DMS114 treated with DMSO at 0.1 percent for 48 hours (cell line): ENCODE measurements at regions not wholly inside any gene's neighbourhood (a gene's known extent, or its start where the extent isn't known, plus 50 kb on each side); places are given as distances from the start of the nearest gene placed in this dataset.

Source experiments
- DNase-seq: peaks from one replicate; lab custom pipeline; 2025; ENCODE audit not compliant: unreplicated experiment; lab: John Stamatoyannopoulos, UW

DNA sequence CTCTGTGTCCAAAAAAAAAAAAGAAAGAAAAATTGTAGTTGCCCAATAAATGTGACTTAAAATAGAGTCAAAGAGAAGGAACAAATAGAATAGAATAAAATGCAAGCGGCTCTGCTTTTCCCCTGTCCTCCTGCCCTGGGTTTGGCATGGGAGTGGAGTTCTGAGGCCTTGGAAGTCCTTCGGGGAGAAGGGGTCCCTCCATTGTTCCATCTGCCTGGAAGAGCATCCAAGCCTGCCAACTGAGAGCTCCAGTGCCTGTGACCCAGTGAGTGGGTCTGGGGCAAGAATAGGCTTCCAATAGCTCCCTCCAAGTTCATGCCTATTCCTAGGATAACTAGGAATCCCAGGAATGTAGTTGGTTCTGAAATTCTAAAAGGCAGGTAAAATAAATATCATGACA, 321.4 kb downstream of the MYCN start:
- DNase-seq, result no peak

GRCh38 chr2:16261071-16261470, 320.7 kb downstream of the MYCN start:
- DNase-seq, result no peak

GRCh38 chr2:16260041-16260830, 319.9 kb downstream of the MYCN start:
- no peak for DNase-seq

GRCh38 chr2:16259010-16259409, 318.7 kb downstream of the MYCN start:
- DNase-seq, result no peak

GRCh38 chr2:16258350-16258749, 318.0 kb downstream of the MYCN start:
- no peak for DNase-seq

DNA sequence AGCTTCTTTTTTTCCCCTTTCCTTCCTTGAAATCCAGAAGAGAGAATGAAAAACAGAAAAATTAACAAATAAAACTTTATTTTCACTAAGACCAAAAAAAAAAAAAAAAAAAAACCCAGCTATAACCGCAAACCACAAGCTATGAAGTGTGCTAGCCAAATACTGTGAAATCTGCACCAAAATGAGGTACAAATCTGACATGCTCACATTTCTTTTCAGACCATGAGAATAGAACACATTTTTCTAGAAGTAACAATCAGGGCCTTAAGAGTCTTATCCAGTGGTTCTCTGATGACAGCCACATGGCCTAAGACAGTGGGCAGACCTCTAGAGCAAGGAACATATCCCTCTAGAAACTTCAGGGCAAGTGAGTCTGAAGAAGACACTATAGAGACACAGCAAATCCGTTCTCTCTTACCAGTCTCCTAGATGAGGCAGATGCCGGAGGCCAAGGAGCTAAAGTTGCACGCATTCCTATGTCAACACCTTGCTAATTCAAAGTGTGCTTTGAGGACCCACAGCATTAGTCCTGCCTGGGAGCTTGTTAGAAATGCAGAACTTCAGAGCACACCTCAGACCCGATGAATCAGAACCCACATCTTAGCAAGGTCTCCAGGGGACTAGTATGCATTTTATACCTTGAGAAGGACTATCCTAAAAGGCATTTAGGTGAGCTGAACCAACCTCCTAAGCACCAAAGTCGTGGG, 317.1 kb downstream of the MYCN start:
- no peak for DNase-seq

GRCh38 chr2:16256601-16257321, 316.4 kb downstream of the MYCN start:
- no peak for DNase-seq

- no peak for DNase-seq
Observed at GRCh38 chr2:16255120-16255519, 314.8 kb downstream of the MYCN start.

- no peak for DNase-seq
Observed at GRCh38 chr2:16254356-16254965, 314.1 kb downstream of the MYCN start.

GRCh38 chr2:16253291-16253690, 312.9 kb downstream of the MYCN start:
- DNase-seq, result no peak

DNA sequence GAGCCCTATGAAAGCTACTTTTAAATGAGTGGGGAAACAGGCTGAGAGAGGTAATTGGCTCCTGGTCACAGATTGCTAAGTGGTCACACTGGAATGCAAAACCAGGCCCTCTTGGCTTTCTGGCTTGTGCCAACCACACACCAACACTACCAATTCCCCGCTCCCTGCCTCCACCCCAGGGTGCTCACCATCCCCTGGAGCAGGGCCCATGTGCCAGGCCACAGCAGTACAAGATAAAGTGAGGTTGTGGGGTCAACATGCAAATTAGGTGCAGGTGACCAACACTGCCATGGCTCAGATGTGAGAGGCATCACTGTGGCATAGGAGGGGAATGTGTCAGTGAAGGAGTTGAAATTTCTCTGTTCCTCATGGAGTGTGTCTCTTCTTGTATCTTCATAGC, 312.5 kb downstream of the MYCN start:
- DNase-seq, result no peak

- no peak for DNase-seq
Observed at GRCh38 chr2:16252251-16252650, 311.9 kb downstream of the MYCN start.

DNA sequence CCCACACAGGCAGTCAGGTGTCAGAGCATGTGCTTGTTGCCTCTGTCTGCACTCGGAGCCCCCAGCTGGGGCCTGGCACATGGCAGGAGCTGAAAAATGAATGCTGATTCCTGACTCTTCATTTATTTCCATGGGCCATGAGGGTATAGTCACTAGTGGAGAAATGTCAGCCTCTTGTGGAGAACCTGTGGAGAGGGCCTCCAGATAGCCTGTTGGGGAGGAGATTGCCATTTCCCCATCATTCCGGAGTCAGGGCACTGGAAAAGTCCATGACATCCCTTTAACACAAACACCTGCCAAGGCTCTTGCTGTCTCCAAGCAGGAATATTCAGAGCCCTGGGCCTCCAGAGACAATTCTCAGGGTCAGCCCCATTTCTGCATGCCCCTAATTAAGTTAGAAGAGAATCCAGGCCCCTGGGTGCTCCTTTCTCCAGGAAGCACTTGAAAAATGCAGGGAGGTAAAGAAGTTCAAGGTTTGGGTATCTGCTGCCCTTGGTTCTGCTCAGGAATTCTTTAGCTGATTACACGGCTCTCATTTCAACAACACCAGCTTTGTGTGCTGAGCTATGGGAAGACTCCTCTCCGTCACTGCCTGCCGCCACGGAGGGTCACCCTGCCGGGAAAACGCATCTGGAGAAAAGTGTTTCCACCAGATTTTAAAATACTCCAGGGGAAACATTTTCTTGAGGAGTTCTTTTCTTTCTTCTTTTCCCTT, 311.3 kb downstream of the MYCN start:
- no peak for DNase-seq

DNA sequence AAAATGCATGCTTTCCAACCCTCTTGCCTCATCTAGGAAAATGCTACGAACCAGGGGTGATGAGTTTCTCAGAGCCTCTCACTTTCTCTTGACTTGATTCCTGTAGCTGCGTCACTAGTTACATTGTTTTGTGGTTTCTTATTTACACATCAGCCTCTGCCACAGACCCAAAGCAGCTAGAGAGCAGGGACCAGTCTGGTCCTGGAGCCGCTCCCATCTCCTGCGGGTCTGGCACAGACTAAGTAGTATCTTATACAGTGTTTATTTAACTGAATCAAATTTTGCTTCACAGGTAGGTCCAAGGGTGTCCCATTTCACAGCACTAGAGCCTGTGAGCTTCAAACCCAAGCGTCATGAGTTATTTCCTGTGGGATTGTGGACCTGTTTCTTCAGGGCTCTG, 310.5 kb downstream of the MYCN start:
- DNase-seq, result no peak

GRCh38 chr2:16250466-16250865, 310.1 kb downstream of the MYCN start:
- no peak for DNase-seq

GRCh38 chr2:16250056-16250425, 309.7 kb downstream of the MYCN start:
- no peak for DNase-seq

- no peak for DNase-seq
Observed at GRCh38 chr2:16249246-16250055, 309.1 kb downstream of the MYCN start.

- no peak for DNase-seq
Observed at GRCh38 chr2:16248571-16249105, 308.3 kb downstream of the MYCN start.

DNA sequence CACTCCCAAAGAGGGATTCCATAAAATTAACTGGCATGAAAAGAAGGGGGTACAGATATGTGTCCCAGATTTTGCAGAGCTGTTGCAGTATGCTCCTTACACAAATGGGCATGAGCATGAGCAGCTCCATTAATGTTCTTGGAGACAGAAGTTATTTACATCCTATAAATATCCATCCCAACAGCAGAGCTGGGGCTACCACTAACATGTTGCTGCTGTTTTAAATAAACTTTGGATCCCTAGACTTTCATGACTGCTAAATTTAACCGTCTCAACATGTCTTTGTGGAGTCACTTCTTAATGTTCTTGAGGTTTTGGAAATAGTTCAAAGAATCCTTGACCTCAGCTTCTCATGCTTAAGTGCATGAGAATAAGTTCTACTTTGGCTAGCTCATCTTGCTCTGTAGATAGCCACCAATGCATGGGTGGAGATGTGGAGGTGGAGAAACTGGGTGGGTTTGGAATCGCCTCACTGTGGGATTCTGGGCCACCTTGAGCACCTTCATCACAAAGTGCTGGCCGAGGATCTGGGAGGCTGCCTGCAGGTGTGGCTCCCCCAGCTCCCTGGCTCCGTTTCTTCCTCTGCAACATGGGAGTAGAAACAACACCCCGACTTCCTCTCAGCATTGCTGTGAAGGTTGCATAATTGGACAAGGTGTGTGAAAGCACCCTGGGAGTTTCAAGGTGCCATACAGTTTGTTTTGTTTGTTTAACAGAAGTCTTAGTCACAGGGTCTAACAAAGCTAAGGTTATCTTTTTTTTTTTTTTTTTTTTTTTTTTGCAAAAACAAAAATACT, 307.2 kb downstream of the MYCN start:
- DNase-seq, result no peak
